Suprapubic skin (tissue), 4 donors: ENCODE measurements at regions not wholly inside any gene's neighbourhood (a gene's known extent, or its start where the extent isn't known, plus 50 kb on each side); places are given as distances from the start of the nearest gene placed in this dataset.

Source experiments
- DNase-seq, 2 donors: peaks; one replicate each; pipeline ENCODE4 v3.0.0-alpha.2; 2019; ENCODE audit warnings: low spot score in 2 of 2
- H3K27ac ChIP-seq: fragments of 200-600 bp; sonication (generic); one replicate; pipeline ENCODE4 v1.5.1; 2019
- H3K27me3 ChIP-seq: fragments of 200-600 bp; sonication (generic); one replicate; pipeline ENCODE4 v1.5.1; 2019
- H3K36me3 ChIP-seq: fragments of 200-600 bp; sonication (generic); one replicate; pipeline ENCODE4 v1.5.1; 2019
- H3K4me1 ChIP-seq: fragments of 200-600 bp; sonication (generic); one replicate; pipeline ENCODE4 v1.5.1; 2019
- H3K4me3 ChIP-seq: fragments of 200-600 bp; sonication (generic); one replicate; pipeline ENCODE4 v1.5.1; 2019; ENCODE audit warnings: mild to moderate bottlenecking
- H3K9me3 ChIP-seq: fragments of 200-600 bp; sonication (generic); one replicate; pipeline ENCODE4 v1.5.1; 2019
- CTCF ChIP-seq, 2 donors: fragments of 200-600 bp in 1 of 2; fragments of 450-650 bp in 1 of 2; sonication (generic) in 1 of 2; IDR thresholded peaks; one replicate each; pipeline ENCODE4 v1.5.1; 2016 to 2019; ENCODE audit warnings: antibody characterized with exemption in 2 of 2, mild to moderate bottlenecking in 1 of 2, moderate library complexity in 1 of 2
- EP300 ChIP-seq: sonication (generic); formaldehyde crosslinking; IDR thresholded peaks from one replicate; pipeline ENCODE4 v1.6.1; 2017; ENCODE audit warnings: antibody characterized with exemption
- POLR2A ChIP-seq, 2 donors: fragments of 450-650 bp; IDR thresholded peaks; one replicate each; pipeline ENCODE4 v1.6.1; 2017; ENCODE audit warnings: antibody characterized with exemption in 2 of 2, mild to moderate bottlenecking in 2 of 2, moderate library complexity in 2 of 2
- POLR2AphosphoS5 ChIP-seq, 3 donors: sonication (generic); formaldehyde crosslinking; IDR thresholded peaks; one replicate each; pipeline ENCODE4 v1.6.1; 2017; ENCODE audit warnings: antibody characterized with exemption in 3 of 3
- WGBS: methylation state at CpG from one replicate; pipeline ENCODE4 v1.1.5; 2018; 5-methylcytosine and 5-hydroxymethylcytosine counted together

- WGBS = 82% methylated on average over 1 of the region's 1 CpG
These were observed 50.8 kb upstream of the CREB5 start for GRCh38 chr7:28361551-28361950.

GRCh38 chr7:28362182-28362581 is 50.1 kb upstream of the CREB5 start:
- WGBS = 91% methylated on average over 1 of the region's 1 CpG

More at GRCh38 chr7:28361551-28361950, 50.8 kb upstream of the CREB5 start:
- TF ChIP-seq POLR2A (IDR thresholded peaks at IDR 0.05) (no peak), EP300 (no peak), CTCF (IDR thresholded peaks at IDR 0.05) (no peak), POLR2AphosphoS5 (IDR thresholded peaks at IDR 0.05) (no peak)
- no peak overlapping the region for H3K4me3 ChIP-seq
- DNase-seq = no peak
- no peak overlapping the region for H3K27ac ChIP-seq
- no peaks in the 10 kb centered on the region for H3K4me1 ChIP-seq
- H3K27me3 ChIP-seq = no peaks in the 10 kb centered on the region
- H3K36me3 ChIP-seq = no peaks in the 10 kb centered on the region
- H3K9me3 ChIP-seq = no peaks in the 10 kb centered on the region

More at GRCh38 chr7:28362182-28362581, 50.1 kb upstream of the CREB5 start:
- DNase-seq = no peak
- Histone ChIP-seq H3K9me3 (no peaks in the 10 kb centered on the region), H3K4me3 (no peak overlapping the region), H3K4me1 (no peaks in the 10 kb centered on the region), H3K27me3 (no peaks in the 10 kb centered on the region), H3K27ac (no peak overlapping the region), H3K36me3 (no peaks in the 10 kb centered on the region)
- no peak for TF ChIP-seq CTCF (IDR thresholded peaks at IDR 0.05)
